ENCODE measurements at regions not wholly inside any gene's neighbourhood (a gene's known extent, or its start where the extent isn't known, plus 50 kb on each side); places are given as distances from the start of the nearest gene placed in this dataset.

DNA sequence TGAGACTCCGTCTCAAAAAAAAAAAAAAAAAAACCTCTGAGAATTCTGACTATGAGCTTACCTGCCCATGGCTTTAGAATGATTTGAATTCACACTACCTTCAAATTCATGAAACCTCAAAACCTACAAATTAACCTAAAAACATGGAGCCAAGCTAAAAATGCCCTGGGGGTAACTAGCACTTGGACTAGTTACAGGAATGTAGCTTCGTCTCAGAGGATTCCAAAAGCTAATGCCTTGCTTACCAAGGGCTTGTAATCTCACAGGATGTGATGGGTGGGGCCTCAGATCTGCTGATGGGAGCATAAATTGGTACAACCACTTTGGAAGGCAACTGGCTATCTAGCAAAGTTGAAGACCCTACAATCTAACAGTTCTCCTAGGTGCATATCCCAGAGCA lies 79.4 kb upstream of the SPRY1 start:
- H2AFZ ChIP-seq (ENCODE audit: low read depth), result no peak overlapping the region
- H3K4me1 ChIP-seq (ENCODE audit: low read depth, poor library complexity, severe bottlenecking), result no peaks in the 10 kb centered on the region
- no peak overlapping the region for H3K9ac ChIP-seq
- H3K27ac ChIP-seq, result no peak overlapping the region
- TF ChIP-seq CTCF (conservative IDR thresholded peaks at IDR 0.05; ENCODE audit: low read depth, low read length), result no peak
- no peaks in the 10 kb centered on the region for H3K27me3 ChIP-seq (ENCODE audit: insufficient read depth, low read depth)
- no peaks in the 10 kb centered on the region for H4K20me1 ChIP-seq (ENCODE audit: insufficient read depth)
- H3K4me2 ChIP-seq, result no peak overlapping the region
- no peak overlapping the region for H3K4me3 ChIP-seq (IDR thresholded peaks at IDR 0.05; ENCODE audit: insufficient read depth, low read depth, low read length)
- no peaks in the 10 kb centered on the region for H3K79me2 ChIP-seq (ENCODE audit: insufficient read depth, low read depth)
- no peaks in the 10 kb centered on the region for H3K36me3 ChIP-seq (ENCODE audit: insufficient read depth)

DNA sequence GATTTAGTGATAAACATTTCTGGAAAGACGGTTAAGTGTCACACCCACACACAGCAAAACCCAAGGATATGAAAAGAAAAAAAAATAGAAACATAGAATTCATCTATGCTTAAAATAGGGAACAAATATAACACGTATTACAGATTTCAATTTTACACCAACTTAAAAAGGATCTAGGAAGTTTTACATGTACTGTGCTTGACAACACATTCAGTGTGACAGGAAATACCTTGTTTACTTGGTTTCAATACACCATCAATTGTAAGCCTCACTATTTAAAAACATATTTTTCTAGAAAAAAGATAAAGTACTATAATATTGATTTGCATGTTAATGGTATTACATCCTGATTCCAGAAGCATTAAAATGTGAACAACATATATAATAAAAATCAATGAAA lies 77.0 kb upstream of the SPRY1 start:
- no peak for TF ChIP-seq CTCF (conservative IDR thresholded peaks at IDR 0.05; ENCODE audit: low read depth, low read length)
- no peaks in the 10 kb centered on the region for H3K79me2 ChIP-seq (ENCODE audit: insufficient read depth, low read depth)

DNA sequence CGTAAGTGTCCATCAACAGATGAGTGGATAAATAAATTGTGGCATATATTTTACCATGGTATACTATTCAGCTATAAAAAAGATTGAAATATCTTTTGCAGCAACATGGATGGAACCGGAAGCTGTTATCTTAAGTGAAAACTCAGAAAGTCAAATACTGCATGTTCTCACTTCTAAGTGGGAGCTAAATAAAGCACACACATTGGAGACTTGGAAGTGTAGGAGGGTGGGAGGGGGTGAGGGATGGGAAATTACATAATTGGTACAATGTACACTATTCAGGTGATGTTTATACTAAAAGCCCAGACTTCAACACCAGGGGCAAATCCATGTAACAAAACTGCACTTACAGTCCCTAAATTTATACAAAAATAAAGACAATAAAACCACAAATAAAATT lies 72.6 kb upstream of the SPRY1 start:
- Histone ChIP-seq H3K27ac (no peak overlapping the region), H4K20me1 (ENCODE audit: insufficient read depth) (no peaks in the 10 kb centered on the region), H2AFZ (ENCODE audit: low read depth) (no peak overlapping the region), H3K4me3 (IDR thresholded peaks at IDR 0.05; ENCODE audit: insufficient read depth, low read depth, low read length) (no peak overlapping the region), H3K27me3 (ENCODE audit: insufficient read depth, low read depth) (no peaks in the 10 kb centered on the region), H3K36me3 (ENCODE audit: insufficient read depth) (no peaks in the 10 kb centered on the region), H3K79me2 (ENCODE audit: insufficient read depth, low read depth) (no peaks in the 10 kb centered on the region), H3K4me2 (no peak overlapping the region), H3K4me1 (ENCODE audit: low read depth, poor library complexity, severe bottlenecking) (no peaks in the 10 kb centered on the region), H3K9ac (no peak overlapping the region)
- TF ChIP-seq CTCF (conservative IDR thresholded peaks at IDR 0.05; ENCODE audit: low read depth, low read length), result no peak

More for the DNA sequence above, 77.0 kb upstream of the SPRY1 start:
- H3K4me3 ChIP-seq (IDR thresholded peaks at IDR 0.05; ENCODE audit: insufficient read depth, low read depth, low read length), result no peak overlapping the region
- no peaks in the 10 kb centered on the region for H3K4me1 ChIP-seq (ENCODE audit: low read depth, poor library complexity, severe bottlenecking)
- no peaks in the 10 kb centered on the region for H3K36me3 ChIP-seq (ENCODE audit: insufficient read depth)
- no peaks in the 10 kb centered on the region for H4K20me1 ChIP-seq (ENCODE audit: insufficient read depth)
- H2AFZ ChIP-seq (ENCODE audit: low read depth), result no peak overlapping the region
- no peak overlapping the region for H3K9ac ChIP-seq
- H3K27me3 ChIP-seq (ENCODE audit: insufficient read depth, low read depth), result no peaks in the 10 kb centered on the region
- H3K4me2 ChIP-seq, result no peak overlapping the region
- H3K27ac ChIP-seq, result no peak overlapping the region

- Histone ChIP-seq H3K27ac (no peak overlapping the region), H3K4me2 (no peak overlapping the region), H3K36me3 (ENCODE audit: insufficient read depth) (no peaks in the 10 kb centered on the region), H3K4me1 (ENCODE audit: low read depth, poor library complexity, severe bottlenecking) (no peaks in the 10 kb centered on the region), H4K20me1 (ENCODE audit: insufficient read depth) (no peaks in the 10 kb centered on the region), H3K27me3 (ENCODE audit: insufficient read depth, low read depth) (no peaks in the 10 kb centered on the region), H3K9ac (no peak overlapping the region), H3K4me3 (IDR thresholded peaks at IDR 0.05; ENCODE audit: insufficient read depth, low read depth, low read length) (no peak overlapping the region), H2AFZ (ENCODE audit: low read depth) (no peak overlapping the region), H3K79me2 (ENCODE audit: insufficient read depth, low read depth) (no peaks in the 10 kb centered on the region)
- TF ChIP-seq CTCF (conservative IDR thresholded peaks at IDR 0.05; ENCODE audit: low read depth, low read length), result no peak
Observed at GRCh38 chr4:123325241-123325681, 71.3 kb upstream of the SPRY1 start.

Data from KMS-11 (cell line).